ENCODE measurements at regions not wholly inside any gene's neighbourhood (a gene's known extent, or its start where the extent isn't known, plus 50 kb on each side); places are given as distances from the start of the nearest gene placed in this dataset.
"Not testable (repeated sequence)": the region's sequence is repeated elsewhere in the genome, so short reads cannot be mapped to it uniquely, and the experiment has no call there.

DNA sequence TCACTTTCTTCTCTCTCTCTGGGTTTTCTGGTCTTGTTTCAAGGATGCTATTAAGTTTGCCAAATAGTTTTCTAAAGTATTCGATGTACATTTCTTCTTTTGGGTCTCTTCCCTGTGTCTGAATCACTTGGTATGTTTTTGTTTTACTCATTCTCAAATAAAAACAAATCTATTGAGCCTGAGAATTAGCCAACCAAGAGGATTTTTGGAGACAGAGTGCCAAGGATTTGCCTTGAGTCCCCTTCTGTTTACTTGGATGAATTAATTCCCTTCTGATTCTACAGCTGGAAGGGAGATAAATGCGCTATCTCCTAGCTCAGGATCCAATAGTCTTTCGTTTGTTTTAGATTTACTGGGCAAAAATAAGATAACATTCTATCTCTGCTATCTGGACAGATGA, 255.5 kb downstream of the SYT10 start:
- intact Hi-C loops (cut with DNase I), result no loop called here
- no peaks in the 10 kb centered on the region for H3K36me3 ChIP-seq (replicated peaks in 1 of 2)
- no peak overlapping the region for H3K4me3 ChIP-seq
- TF ChIP-seq, protein P1, sequence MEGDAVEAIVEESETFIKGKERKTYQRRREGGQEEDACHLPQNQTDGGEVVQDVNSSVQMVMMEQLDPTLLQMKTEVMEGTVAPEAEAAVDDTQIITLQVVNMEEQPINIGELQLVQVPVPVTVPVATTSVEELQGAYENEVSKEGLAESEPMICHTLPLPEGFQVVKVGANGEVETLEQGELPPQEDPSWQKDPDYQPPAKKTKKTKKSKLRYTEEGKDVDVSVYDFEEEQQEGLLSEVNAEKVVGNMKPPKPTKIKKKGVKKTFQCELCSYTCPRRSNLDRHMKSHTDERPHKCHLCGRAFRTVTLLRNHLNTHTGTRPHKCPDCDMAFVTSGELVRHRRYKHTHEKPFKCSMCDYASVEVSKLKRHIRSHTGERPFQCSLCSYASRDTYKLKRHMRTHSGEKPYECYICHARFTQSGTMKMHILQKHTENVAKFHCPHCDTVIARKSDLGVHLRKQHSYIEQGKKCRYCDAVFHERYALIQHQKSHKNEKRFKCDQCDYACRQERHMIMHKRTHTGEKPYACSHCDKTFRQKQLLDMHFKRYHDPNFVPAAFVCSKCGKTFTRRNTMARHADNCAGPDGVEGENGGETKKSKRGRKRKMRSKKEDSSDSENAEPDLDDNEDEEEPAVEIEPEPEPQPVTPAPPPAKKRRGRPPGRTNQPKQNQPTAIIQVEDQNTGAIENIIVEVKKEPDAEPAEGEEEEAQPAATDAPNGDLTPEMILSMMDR (IDR thresholded peaks at IDR 0.05), result no peak
- no peak for TF ChIP-seq POLR2A (IDR thresholded peaks at IDR 0.05)
- no peaks in the 10 kb centered on the region for H3K4me1 ChIP-seq (replicated peaks in 1 of 2)
- no peak for DNase-seq
- H3K27ac ChIP-seq, result no peak overlapping the region
- 34 to 45% (median 41%) methylated on average over 3 of the region's 3 CpGs for WGBS, 4 donors
- H3K9me3 ChIP-seq (replicated peaks in 1 of 3), result no peaks in the 10 kb centered on the region
- no peaks in the 10 kb centered on the region for H3K27me3 ChIP-seq

DNA sequence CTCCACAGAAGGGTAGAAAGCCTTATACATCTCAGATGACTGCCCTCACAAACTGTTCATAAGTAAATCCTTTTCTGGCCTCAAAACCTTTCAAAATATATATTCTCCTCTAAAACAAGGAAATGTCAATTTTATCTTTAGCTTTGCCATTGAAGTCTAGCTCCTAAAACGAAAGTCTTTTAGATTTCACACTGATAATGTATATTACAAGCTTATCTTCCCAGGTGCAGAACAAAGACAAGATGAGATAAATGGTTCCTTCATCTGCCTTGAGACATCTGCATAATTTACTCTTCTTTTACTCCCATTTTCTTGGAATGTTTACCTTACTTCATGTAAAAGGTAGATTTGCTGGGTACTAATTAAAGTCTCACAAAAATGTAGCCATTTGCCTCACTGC, 257.1 kb downstream of the SYT10 start:
- Histone ChIP-seq H3K27ac (no peak overlapping the region), H3K4me3 (no peak overlapping the region), H3K27me3 (no peaks in the 10 kb centered on the region), H3K36me3 (replicated peaks in 1 of 2) (no peaks in the 10 kb centered on the region), H3K4me1 (replicated peaks in 1 of 2) (no peaks in the 10 kb centered on the region), H3K9me3 (replicated peaks in 1 of 3) (no peaks in the 10 kb centered on the region)
- no peak for TF ChIP-seq POLR2A (IDR thresholded peaks at IDR 0.05)
- TF ChIP-seq, protein P1 (IDR thresholded peaks at IDR 0.05), result no peak
- intact Hi-C loops (cut with DNase I), result no loop called here
- no peak for DNase-seq
- 10 to 17% (median 15%) methylated on average over 1 of the region's 1 CpG for WGBS, 4 donors

DNA sequence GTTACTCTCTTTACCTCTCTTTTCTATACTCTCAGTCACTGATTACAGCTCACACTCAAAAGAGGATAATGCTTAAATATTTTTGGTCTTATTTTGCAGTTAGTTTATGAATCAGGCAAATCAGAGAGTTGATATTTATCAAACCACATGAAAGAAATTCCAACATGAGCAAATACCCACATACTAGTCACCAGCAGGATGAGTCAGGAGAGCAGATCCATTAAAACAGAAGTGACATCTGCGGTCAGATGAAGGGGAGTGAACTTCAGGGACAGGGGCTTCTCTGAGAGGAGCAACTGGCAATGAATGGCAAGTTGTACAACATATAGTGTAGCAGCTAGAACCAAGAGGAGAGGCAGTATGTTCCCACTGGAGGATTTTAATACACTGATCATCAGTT, 258.7 kb downstream of the SYT10 start:
- no peak for DNase-seq
- TF ChIP-seq, protein P1 (IDR thresholded peaks at IDR 0.05), result no peak
- TF ChIP-seq POLR2A (IDR thresholded peaks at IDR 0.05), result no peak
- Histone ChIP-seq H3K4me1 (replicated peaks in 1 of 2) (no peaks in the 10 kb centered on the region), H3K4me3 (no peak overlapping the region), H3K27me3 (no peaks in the 10 kb centered on the region), H3K27ac (no peak overlapping the region), H3K36me3 (replicated peaks in 1 of 2) (no peaks in the 10 kb centered on the region), H3K9me3 (replicated peaks in 1 of 3) (no peaks in the 10 kb centered on the region)
- WGBS, 4 donors, result 33 to 55% (median 50%) methylated on average over 1 of the region's 1 CpG
- intact Hi-C loops (cut with DNase I), result no loop called here

DNA sequence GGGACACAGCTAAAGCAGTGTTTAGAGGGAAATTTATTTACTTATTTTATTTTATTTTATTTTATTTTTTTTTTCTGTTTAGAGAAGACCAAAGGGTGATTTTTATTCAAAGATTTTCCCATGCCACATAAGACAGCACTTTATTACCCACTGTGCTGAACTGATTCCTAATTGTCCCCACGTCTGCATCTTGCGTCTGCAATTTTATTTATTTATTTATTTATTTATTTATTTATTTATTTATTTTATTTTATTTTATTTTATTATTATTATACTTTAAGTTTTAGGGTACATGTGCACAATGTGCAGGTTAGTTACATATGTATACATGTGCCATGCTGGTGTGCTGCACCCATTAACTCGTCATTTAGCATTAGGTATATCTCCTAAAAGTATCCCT, 269.7 kb upstream of the PKP2 start:
- H3K36me3 ChIP-seq (replicated peaks in 1 of 2); H3K9me3 ChIP-seq (replicated peaks in 1 of 3); H3K27me3 ChIP-seq; DNase-seq; H3K4me3 ChIP-seq; H3K27ac ChIP-seq; intact Hi-C loops (cut with DNase I); H3K4me1 ChIP-seq (replicated peaks in 1 of 2): not testable (repeated sequence)
- 62 to 73% (median 68%) methylated on average over 2 to 3 of the region's 3 CpGs for WGBS, 4 donors

DNA sequence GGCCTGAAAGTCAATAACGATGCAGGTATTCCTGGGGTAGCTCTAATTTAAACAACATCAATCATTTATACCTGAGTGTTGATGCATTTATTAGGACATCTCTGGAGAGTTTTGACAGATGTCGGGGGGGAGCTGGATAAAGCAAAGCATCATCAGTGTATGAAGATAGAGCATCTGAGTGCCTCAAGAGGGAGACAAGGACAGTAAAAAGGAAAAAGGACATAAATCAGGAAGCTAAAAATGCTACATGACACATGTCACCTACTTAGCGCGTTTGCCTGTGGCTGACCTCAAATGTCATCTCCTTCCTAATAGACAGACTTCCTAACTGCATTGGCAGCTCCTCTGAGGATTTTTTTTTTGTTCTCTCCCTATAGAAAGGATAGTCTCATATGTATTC, 259.5 kb upstream of the PKP2 start:
- Histone ChIP-seq H3K9me3 (replicated peaks in 1 of 3) (no peaks in the 10 kb centered on the region), H3K27me3 (no peaks in the 10 kb centered on the region), H3K36me3 (replicated peaks in 1 of 2) (no peaks in the 10 kb centered on the region), H3K4me1 (replicated peaks in 1 of 2) (no peaks in the 10 kb centered on the region), H3K4me3 (no peak overlapping the region), H3K27ac (no peak overlapping the region)
- intact Hi-C loops (cut with DNase I), result no loop called here
- 49 to 58% (median 51%) methylated on average over 4 of the region's 4 CpGs for WGBS, 4 donors
- TF ChIP-seq, protein P1 (IDR thresholded peaks at IDR 0.05), result no peak
- TF ChIP-seq POLR2A (IDR thresholded peaks at IDR 0.05), result no peak
- DNase-seq, result no peak

DNA sequence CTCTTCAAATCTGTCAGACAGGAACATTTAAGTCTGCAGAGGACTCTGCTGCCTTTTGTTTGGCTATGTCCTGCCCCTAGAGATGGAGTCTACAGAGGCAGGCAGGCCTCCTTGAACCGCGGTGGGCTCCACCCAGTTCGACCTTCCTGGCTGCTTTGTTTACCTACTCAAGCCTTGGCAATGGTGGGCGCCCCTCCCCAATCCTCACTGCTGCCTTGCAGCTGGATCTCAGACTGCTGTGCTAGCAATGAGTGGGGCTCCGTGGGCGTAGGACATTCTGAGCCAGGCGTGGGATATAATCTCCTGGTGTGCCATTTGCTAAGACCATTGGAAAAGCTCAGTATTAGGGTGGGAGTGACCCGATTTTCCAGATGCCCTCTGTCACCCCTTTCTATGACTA, 250.7 kb upstream of the PKP2 start:
- H3K4me1 ChIP-seq (replicated peaks in 1 of 2); DNase-seq; H3K27ac ChIP-seq; H3K36me3 ChIP-seq (replicated peaks in 1 of 2); H3K27me3 ChIP-seq; H3K4me3 ChIP-seq; H3K9me3 ChIP-seq (replicated peaks in 1 of 3); intact Hi-C loops (cut with DNase I): not testable (repeated sequence)
- 80 to 88% (median 85%) methylated on average over 8 of the region's 8 CpGs; no CpG with 5 or more reads in 1 of the 4 donors for WGBS, 4 donors

Data from adrenal gland (tissue), 9 donors.